ENCODE measurements at regions not wholly inside any gene's neighbourhood (a gene's known extent, or its start where the extent isn't known, plus 50 kb on each side); places are given as distances from the start of the nearest gene placed in this dataset.

DNA sequence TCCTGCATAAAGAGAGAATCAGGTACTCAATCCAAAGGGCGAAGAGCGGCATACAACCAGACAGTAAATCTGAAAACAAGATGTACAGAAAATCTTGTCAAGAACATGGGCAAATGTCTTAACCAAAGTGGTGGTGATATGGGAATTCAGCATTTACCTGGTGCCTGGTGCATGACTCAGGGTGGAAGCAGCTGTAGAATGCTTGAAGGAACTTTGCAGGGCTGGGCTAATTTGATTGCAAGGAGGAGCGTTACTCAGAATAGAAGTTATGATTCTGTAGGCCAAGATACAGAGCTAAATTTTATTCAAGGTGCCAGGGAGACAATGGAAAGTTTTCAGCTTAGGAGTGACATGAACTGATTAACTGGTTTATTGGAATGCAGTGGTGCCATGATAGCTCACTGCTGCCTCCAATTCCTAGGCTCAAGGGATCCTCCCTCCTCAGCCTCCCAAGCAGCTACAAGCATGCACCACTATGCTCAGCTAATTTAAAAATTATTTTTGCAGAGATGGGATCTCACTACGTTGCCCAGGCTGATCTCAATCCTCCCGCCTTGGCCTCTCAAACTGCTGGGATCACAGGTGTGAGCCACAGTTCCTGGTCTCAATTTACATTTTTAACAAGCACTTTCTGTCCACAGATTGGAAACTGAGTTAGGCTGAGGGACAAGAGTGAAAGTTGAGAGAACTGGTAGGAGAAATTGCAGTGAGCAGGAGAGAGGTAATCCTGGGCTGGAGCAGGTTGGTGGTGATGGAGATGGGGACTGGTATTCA is 91.5 kb upstream of the TBC1D5 start:
- no peak overlapping the region for H3K27ac ChIP-seq (ENCODE audit: low read depth, low read length, poor library complexity, severe bottlenecking)
- ChIA-PET POLR2A (interaction anchor here (1.0 kb wide), 1 partner anchor 8 kb away, joined by 3 read pairs; no protein-coding TSS in a partner anchor), CTCF (ENCODE audit: unreplicated experiment) (no interaction called here)
- no peak for TF ChIP-seq EZH2phosphoT487 (IDR thresholded peaks at IDR 0.05; ENCODE audit: borderline replicate concordance, low read depth, low read length)
- TF ChIP-seq, protein P1, sequence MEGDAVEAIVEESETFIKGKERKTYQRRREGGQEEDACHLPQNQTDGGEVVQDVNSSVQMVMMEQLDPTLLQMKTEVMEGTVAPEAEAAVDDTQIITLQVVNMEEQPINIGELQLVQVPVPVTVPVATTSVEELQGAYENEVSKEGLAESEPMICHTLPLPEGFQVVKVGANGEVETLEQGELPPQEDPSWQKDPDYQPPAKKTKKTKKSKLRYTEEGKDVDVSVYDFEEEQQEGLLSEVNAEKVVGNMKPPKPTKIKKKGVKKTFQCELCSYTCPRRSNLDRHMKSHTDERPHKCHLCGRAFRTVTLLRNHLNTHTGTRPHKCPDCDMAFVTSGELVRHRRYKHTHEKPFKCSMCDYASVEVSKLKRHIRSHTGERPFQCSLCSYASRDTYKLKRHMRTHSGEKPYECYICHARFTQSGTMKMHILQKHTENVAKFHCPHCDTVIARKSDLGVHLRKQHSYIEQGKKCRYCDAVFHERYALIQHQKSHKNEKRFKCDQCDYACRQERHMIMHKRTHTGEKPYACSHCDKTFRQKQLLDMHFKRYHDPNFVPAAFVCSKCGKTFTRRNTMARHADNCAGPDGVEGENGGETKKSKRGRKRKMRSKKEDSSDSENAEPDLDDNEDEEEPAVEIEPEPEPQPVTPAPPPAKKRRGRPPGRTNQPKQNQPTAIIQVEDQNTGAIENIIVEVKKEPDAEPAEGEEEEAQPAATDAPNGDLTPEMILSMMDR (conservative IDR thresholded peaks at IDR 0.05; ENCODE audit: low read length) = no peak
- H2AFZ ChIP-seq (ENCODE audit: low read length) = no peak overlapping the region
- no peaks in the 10 kb centered on the region for H3K36me3 ChIP-seq (ENCODE audit: insufficient read depth, low read length)
- H4K20me1 ChIP-seq (ENCODE audit: insufficient read depth, low read length) = no peaks in the 10 kb centered on the region
- no peaks in the 10 kb centered on the region for H3K79me2 ChIP-seq (ENCODE audit: insufficient read depth, low read depth, low read length)
- H3K9me2 ChIP-seq (ENCODE audit: insufficient read depth, low read length) = no peaks in the 10 kb centered on the region
- H3K4me2 ChIP-seq (ENCODE audit: low read length) = no peak overlapping the region
- no peaks in the 10 kb centered on the region for H3K4me1 ChIP-seq (ENCODE audit: insufficient read depth, low read length, poor library complexity, severe bottlenecking)
- intact Hi-C loops (cut with micrococcal nuclease; ENCODE audit: unreplicated experiment) = no loop called here
- BruUV-seq (replicated peaks) = no TSS peak
- H3K4me3 ChIP-seq (ENCODE audit: low read depth, low read length, poor library complexity, severe bottlenecking) = no peak overlapping the region
- H3K9me3 ChIP-seq (ENCODE audit: low read length) = no peaks in the 10 kb centered on the region
- DNase-seq (ENCODE audit: low spot score) = no peak

DNA sequence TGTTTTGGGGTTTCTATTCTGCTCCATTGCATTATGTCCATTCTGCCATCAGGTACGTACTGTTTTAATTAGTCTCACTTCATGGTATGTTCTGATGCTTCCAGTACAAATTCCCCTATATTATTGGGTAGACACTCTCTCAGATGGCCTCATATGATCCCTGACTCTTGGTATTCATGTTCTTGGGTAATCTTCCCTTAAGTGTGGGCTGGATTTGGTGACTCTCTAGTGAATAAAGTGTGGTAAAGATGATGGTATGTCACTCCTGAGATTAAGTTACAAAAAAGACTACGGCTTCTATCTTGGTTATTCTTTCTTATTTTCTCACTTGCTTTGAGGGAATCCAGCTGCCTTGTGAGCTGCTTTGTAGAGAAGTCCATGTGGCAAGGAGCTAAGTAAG is 89.6 kb upstream of the TBC1D5 start:
- ChIA-PET POLR2A (interaction anchor here (1.2 kb wide), 1 partner anchor 405 kb away, joined by 3 read pairs; no protein-coding TSS in a partner anchor), CTCF (ENCODE audit: unreplicated experiment) (interaction anchor here (0.9 kb wide), 1 partner anchor 10 kb away, joined by 3 read pairs; no protein-coding TSS in a partner anchor)
- TF ChIP-seq, protein P1 (conservative IDR thresholded peaks at IDR 0.05; ENCODE audit: low read length) = no peak
- no peak for TF ChIP-seq EZH2phosphoT487 (IDR thresholded peaks at IDR 0.05; ENCODE audit: borderline replicate concordance, low read depth, low read length)
- no peak overlapping the region for H3K4me3 ChIP-seq (ENCODE audit: low read depth, low read length, poor library complexity, severe bottlenecking)
- no peaks in the 10 kb centered on the region for H3K9me3 ChIP-seq (ENCODE audit: low read length)
- no TSS peak for BruUV-seq (replicated peaks)
- no peak overlapping the region for H3K27ac ChIP-seq (ENCODE audit: low read depth, low read length, poor library complexity, severe bottlenecking)
- no peaks in the 10 kb centered on the region for H3K36me3 ChIP-seq (ENCODE audit: insufficient read depth, low read length)
- no peaks in the 10 kb centered on the region for H4K20me1 ChIP-seq (ENCODE audit: insufficient read depth, low read length)
- no peaks in the 10 kb centered on the region for H3K4me1 ChIP-seq (ENCODE audit: insufficient read depth, low read length, poor library complexity, severe bottlenecking)
- no peaks in the 10 kb centered on the region for H3K9me2 ChIP-seq (ENCODE audit: insufficient read depth, low read length)
- intact Hi-C loops (cut with micrococcal nuclease; ENCODE audit: unreplicated experiment) = no loop called here
- H3K4me2 ChIP-seq (ENCODE audit: low read length) = no peak overlapping the region
- no peak for DNase-seq (ENCODE audit: low spot score)
- H2AFZ ChIP-seq (ENCODE audit: low read length) = no peak overlapping the region
- H3K79me2 ChIP-seq (ENCODE audit: insufficient read depth, low read depth, low read length) = no peaks in the 10 kb centered on the region

- H2AFZ ChIP-seq (ENCODE audit: low read length) = no peak overlapping the region
- no peaks in the 10 kb centered on the region for H3K4me1 ChIP-seq (ENCODE audit: insufficient read depth, low read length, poor library complexity, severe bottlenecking)
- H3K79me2 ChIP-seq (ENCODE audit: insufficient read depth, low read depth, low read length) = no peaks in the 10 kb centered on the region
- H3K4me3 ChIP-seq (ENCODE audit: low read depth, low read length, poor library complexity, severe bottlenecking) = no peak overlapping the region
- H3K36me3 ChIP-seq (ENCODE audit: insufficient read depth, low read length) = no peaks in the 10 kb centered on the region
- TF ChIP-seq, protein P1 (conservative IDR thresholded peaks at IDR 0.05; ENCODE audit: low read length) = no peak
- no peak for TF ChIP-seq EZH2phosphoT487 (IDR thresholded peaks at IDR 0.05; ENCODE audit: borderline replicate concordance, low read depth, low read length)
- no peaks in the 10 kb centered on the region for H4K20me1 ChIP-seq (ENCODE audit: insufficient read depth, low read length)
- no peak overlapping the region for H3K4me2 ChIP-seq (ENCODE audit: low read length)
- H3K27ac ChIP-seq (ENCODE audit: low read depth, low read length, poor library complexity, severe bottlenecking) = no peak overlapping the region
- CTCF ChIA-PET (ENCODE audit: unreplicated experiment) = interaction anchor here (0.9 kb wide), 1 partner anchor 10 kb away, joined by 3 read pairs; no protein-coding TSS in a partner anchor
- no peaks in the 10 kb centered on the region for H3K9me3 ChIP-seq (ENCODE audit: low read length)
- DNase-seq (ENCODE audit: low spot score) = no peak
- no peaks in the 10 kb centered on the region for H3K9me2 ChIP-seq (ENCODE audit: insufficient read depth, low read length)
- intact Hi-C loops (cut with micrococcal nuclease; ENCODE audit: unreplicated experiment) = no loop called here
- POLR2A ChIA-PET = interaction anchor here (0.5 to 1.2 kb wide), 2 partner anchors 405 to 1246 kb away, joined by 3 read pairs; no protein-coding TSS in a partner anchor
- no TSS peak for BruUV-seq (replicated peaks)
Measured at GRCh38 chr3:17831366-17831765, 88.9 kb upstream of the TBC1D5 start.
